DND-41 (cell line): ENCODE measurements at regions not wholly inside any gene's neighbourhood (a gene's known extent, or its start where the extent isn't known, plus 50 kb on each side); places are given as distances from the start of the nearest gene placed in this dataset.

ENCODE experiments used
- EZH2 ChIP-seq: IDR thresholded peaks from 3 replicates; pipeline ENCODE4 v1.6.1; 2012; ENCODE audit warnings: borderline replicate concordance, low read depth, mild to moderate bottlenecking, moderate library complexity, low read length, inconsistent platforms; ENCODE audit not compliant: severe bottlenecking
- TF ChIP-seq, protein P1 (sequence below): IDR thresholded peaks from 2 replicates; pipeline ENCODE4 v1.5.1; 2012; ENCODE audit warnings: borderline replicate concordance, low read length, moderate library complexity, mild to moderate bottlenecking; ENCODE audit not compliant: poor library complexity, severe bottlenecking; ENCODE audit errors: extremely low read depth

DNA sequence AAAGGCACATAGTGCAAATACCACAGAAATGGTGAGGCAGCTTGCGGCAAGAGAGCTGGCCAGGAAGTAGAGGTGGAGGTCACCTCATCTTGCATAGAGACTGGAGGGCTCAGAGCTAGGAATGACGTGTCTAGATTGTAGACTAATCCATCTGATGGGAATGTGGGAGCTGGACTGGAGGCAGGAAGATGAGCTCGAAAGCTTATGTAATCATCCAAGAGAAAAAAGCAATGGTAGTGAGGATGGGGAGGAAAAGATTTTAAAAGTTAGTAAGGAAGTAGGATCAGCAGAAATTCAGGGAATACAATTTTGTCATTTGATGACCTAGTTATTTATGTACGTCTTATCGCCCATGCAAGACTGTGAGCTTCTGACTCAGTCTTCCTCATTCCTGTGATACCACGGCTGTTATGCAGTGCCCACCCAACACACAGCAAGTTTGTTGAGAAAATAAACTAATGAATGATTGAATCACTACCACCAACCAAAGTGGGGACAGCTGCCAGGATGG, 123.9 kb downstream of the RRAGC start:
- TF ChIP-seq, protein P1, sequence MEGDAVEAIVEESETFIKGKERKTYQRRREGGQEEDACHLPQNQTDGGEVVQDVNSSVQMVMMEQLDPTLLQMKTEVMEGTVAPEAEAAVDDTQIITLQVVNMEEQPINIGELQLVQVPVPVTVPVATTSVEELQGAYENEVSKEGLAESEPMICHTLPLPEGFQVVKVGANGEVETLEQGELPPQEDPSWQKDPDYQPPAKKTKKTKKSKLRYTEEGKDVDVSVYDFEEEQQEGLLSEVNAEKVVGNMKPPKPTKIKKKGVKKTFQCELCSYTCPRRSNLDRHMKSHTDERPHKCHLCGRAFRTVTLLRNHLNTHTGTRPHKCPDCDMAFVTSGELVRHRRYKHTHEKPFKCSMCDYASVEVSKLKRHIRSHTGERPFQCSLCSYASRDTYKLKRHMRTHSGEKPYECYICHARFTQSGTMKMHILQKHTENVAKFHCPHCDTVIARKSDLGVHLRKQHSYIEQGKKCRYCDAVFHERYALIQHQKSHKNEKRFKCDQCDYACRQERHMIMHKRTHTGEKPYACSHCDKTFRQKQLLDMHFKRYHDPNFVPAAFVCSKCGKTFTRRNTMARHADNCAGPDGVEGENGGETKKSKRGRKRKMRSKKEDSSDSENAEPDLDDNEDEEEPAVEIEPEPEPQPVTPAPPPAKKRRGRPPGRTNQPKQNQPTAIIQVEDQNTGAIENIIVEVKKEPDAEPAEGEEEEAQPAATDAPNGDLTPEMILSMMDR = no peak
- no peak for TF ChIP-seq EZH2
